Astrocyte (in vitro differentiated cells and primary cell): ENCODE measurements at regions not wholly inside any gene's neighbourhood (a gene's known extent, or its start where the extent isn't known, plus 50 kb on each side); places are given as distances from the start of the nearest gene placed in this dataset.

Source experiments
- DNase-seq: peaks from one replicate; pipeline ENCODE4 v3.0.0-alpha.2; 2010; ENCODE audit warnings: low read depth
- FAIRE-seq: peaks from 2 replicates; lab custom pipeline; 2011; peaks lifted over from hg19 to GRCh38; lab: Jason Lieb, UNC
- H2AFZ ChIP-seq: 2 replicates; pipeline ENCODE4 v1.6.0; 2012; ENCODE audit warnings: low read depth, low read length, inconsistent platforms
- H3K27ac ChIP-seq: 2 replicates; pipeline ENCODE4 v1.5.1; 2011; ENCODE audit warnings: low read depth, low read length, inconsistent platforms
- H3K27me3 ChIP-seq: 2 replicates; pipeline ENCODE4 v1.6.0; 2011; ENCODE audit warnings: low read length, inconsistent platforms; ENCODE audit not compliant: insufficient read depth
- H3K36me3 ChIP-seq: 2 replicates; pipeline ENCODE4 v1.5.1; 2011; ENCODE audit warnings: low read length, inconsistent platforms; ENCODE audit not compliant: insufficient read depth
- H3K4me1 ChIP-seq: 2 replicates; pipeline ENCODE4 v1.5.1; 2011; ENCODE audit warnings: low read length, inconsistent platforms; ENCODE audit not compliant: insufficient read depth
- H3K4me2 ChIP-seq: 2 replicates; pipeline ENCODE4 v1.6.0; 2012; ENCODE audit warnings: low read length, inconsistent platforms
- H3K4me3 ChIP-seq: 2 replicates; pipeline ENCODE4 v1.5.1; 2011; ENCODE audit warnings: low read depth, mild to moderate bottlenecking, low read length, inconsistent platforms; ENCODE audit not compliant: insufficient read depth
- H3K79me2 ChIP-seq: 2 replicates; pipeline ENCODE4 v1.6.0; 2012; ENCODE audit warnings: mild to moderate bottlenecking, low read length, inconsistent platforms; ENCODE audit not compliant: insufficient read depth
- H3K9ac ChIP-seq: 2 replicates; pipeline ENCODE4 v1.6.0; 2012; ENCODE audit warnings: mild to moderate bottlenecking, low read length, inconsistent platforms
- H3K9me3 ChIP-seq: 2 replicates; pipeline ENCODE4 v1.5.1; 2012; ENCODE audit warnings: low read depth, mild to moderate bottlenecking, low read length, inconsistent platforms; ENCODE audit not compliant: insufficient read depth
- H4K20me1 ChIP-seq: 2 replicates; pipeline ENCODE4 v1.6.0; 2012; ENCODE audit warnings: low read length, inconsistent platforms; ENCODE audit not compliant: insufficient read depth
- H3K27ac Mint-ChIP-seq: one replicate; pipeline ENCODE4 v1.8.0; 2021; ENCODE audit warnings: mild to moderate bottlenecking, mixed read lengths; ENCODE audit not compliant: unreplicated experiment
- H3K27me3 Mint-ChIP-seq: one replicate; pipeline ENCODE4 v1.8.0; 2021; ENCODE audit warnings: low read depth, mixed read lengths; ENCODE audit not compliant: unreplicated experiment
- H3K36me3 Mint-ChIP-seq: one replicate; pipeline ENCODE4 v1.8.0; 2021; ENCODE audit warnings: low read depth, mixed read lengths; ENCODE audit not compliant: unreplicated experiment
- H3K4me1 Mint-ChIP-seq: one replicate; pipeline ENCODE4 v1.8.0; 2021; ENCODE audit warnings: low read depth, mixed read lengths; ENCODE audit not compliant: unreplicated experiment
- H3K4me3 Mint-ChIP-seq: one replicate; pipeline ENCODE4 v1.8.0; 2021; ENCODE audit warnings: mild to moderate bottlenecking, moderate library complexity, mixed read lengths; ENCODE audit not compliant: unreplicated experiment
- H3K9me3 Mint-ChIP-seq: one replicate; pipeline ENCODE4 v1.8.0; 2021; ENCODE audit warnings: mild to moderate bottlenecking, mixed read lengths; ENCODE audit not compliant: unreplicated experiment
- CTCF ChIP-seq: IDR thresholded peaks from 2 replicates; pipeline ENCODE4 v1.5.1; 2011; ENCODE audit warnings: low read depth, mild to moderate bottlenecking, inconsistent platforms, low read length, moderate library complexity; ENCODE audit not compliant: insufficient read depth
- EZH2 ChIP-seq: IDR thresholded peaks from 2 replicates; pipeline ENCODE4 v1.6.1; 2012; ENCODE audit warnings: mild to moderate bottlenecking, low read length, inconsistent platforms; ENCODE audit not compliant: insufficient read depth

DNA sequence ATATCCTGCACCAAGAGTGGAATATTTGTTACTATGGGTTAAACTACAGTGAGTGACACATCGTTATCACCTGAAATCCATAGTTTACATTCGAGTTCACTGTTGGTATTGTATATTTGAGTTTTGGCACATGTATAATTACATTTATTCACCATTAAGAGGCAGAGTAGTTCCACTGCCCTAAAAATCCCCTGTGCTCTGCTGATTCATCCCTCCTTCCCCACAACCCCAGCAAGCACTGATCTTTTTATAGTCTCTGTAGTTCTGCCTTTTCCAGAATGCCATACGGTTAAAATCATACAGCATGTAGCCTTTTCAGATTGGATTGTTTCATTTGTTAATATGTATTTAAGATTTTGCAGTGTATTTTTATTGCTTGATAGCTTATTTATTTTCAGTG lies 495.2 kb downstream of the DIRAS2 start:
- Histone ChIP-seq H3K4me1 (no peaks in the 10 kb centered on the region), H3K79me2 (no peaks in the 10 kb centered on the region), H3K36me3 (no peaks in the 10 kb centered on the region), H3K27me3 (no peaks in the 10 kb centered on the region), H2AFZ (no peak overlapping the region), H3K9ac (no peak overlapping the region), H3K9me3 (no peaks in the 10 kb centered on the region), H3K4me2 (no peak overlapping the region), H3K4me3 (no peak overlapping the region), H4K20me1 (no peaks in the 10 kb centered on the region), H3K27ac (no peak overlapping the region)
- TF ChIP-seq CTCF (no peak), EZH2 (no peak)
- Mint-ChIP-seq H3K36me3 (no peaks in the 10 kb centered on the region), H3K27ac (no peak overlapping the region), H3K4me3 (no peak overlapping the region), H3K4me1 (no peaks in the 10 kb centered on the region), H3K9me3 (no peaks in the 10 kb centered on the region), H3K27me3 (no peaks in the 10 kb centered on the region)
- DNase-seq: no peak
- FAIRE-seq: no peak

- FAIRE-seq (no peak), DNase-seq (no peak)
- Mint-ChIP-seq H3K4me1 (no peaks in the 10 kb centered on the region), H3K27ac (no peak overlapping the region), H3K9me3 (no peaks in the 10 kb centered on the region), H3K36me3 (no peaks in the 10 kb centered on the region), H3K27me3 (peaks cover 12% of the 10 kb centered on the region), H3K4me3 (no peak overlapping the region)
- Histone ChIP-seq H3K4me1 (no peaks in the 10 kb centered on the region), H3K4me3 (no peak overlapping the region), H3K36me3 (no peaks in the 10 kb centered on the region), H3K27me3 (no peaks in the 10 kb centered on the region), H3K27ac (no peak overlapping the region), H3K4me2 (no peak overlapping the region), H3K9me3 (no peaks in the 10 kb centered on the region), H3K79me2 (no peaks in the 10 kb centered on the region), H4K20me1 (no peaks in the 10 kb centered on the region), H2AFZ (no peak overlapping the region), H3K9ac (no peak overlapping the region)
- TF ChIP-seq EZH2 (no peak), CTCF (no peak)
Observed at GRCh38 chr9:90156318-90156717, 486.3 kb downstream of the DIRAS2 start.

- no peaks in the 10 kb centered on the region for H4K20me1 ChIP-seq
- no peaks in the 10 kb centered on the region for H3K27me3 ChIP-seq
- Mint-ChIP-seq H3K4me3 (no peak overlapping the region), H3K9me3 (no peaks in the 10 kb centered on the region), H3K27ac (no peak overlapping the region), H3K4me1 (no peaks in the 10 kb centered on the region), H3K36me3 (no peaks in the 10 kb centered on the region), H3K27me3 (peaks cover 12% of the 10 kb centered on the region)
- no peaks in the 10 kb centered on the region for H3K36me3 ChIP-seq
- no peak for TF ChIP-seq CTCF
- TF ChIP-seq EZH2: no peak
- FAIRE-seq: no peak
- peaks cover 8% of the 10 kb centered on the region for H3K9me3 ChIP-seq
- no peak overlapping the region for H2AFZ ChIP-seq
- no peak for DNase-seq
- H3K9ac ChIP-seq: no peak overlapping the region
- H3K79me2 ChIP-seq: no peaks in the 10 kb centered on the region
- no peak overlapping the region for H3K4me3 ChIP-seq
- no peak overlapping the region for H3K4me2 ChIP-seq
- H3K27ac ChIP-seq: no peak overlapping the region
- H3K4me1 ChIP-seq: no peaks in the 10 kb centered on the region
Observed at GRCh38 chr9:90162326-90162725, 480.3 kb downstream of the DIRAS2 start.
